Panc1 (cell line): ENCODE measurements at regions not wholly inside any gene's neighbourhood (a gene's known extent, or its start where the extent isn't known, plus 50 kb on each side); places are given as distances from the start of the nearest gene placed in this dataset.
A peak's percentile ranks its signal among the peaks of the same experiment; 100 is the strongest.

Experiments used
- ATAC-seq: fragments of 200-7000 bp; cut with Tn5 transposase; 2 replicates; pipeline ENCODE4 v1.9.1; 2020; ENCODE audit warnings: mild to moderate bottlenecking, moderate library complexity
- BruUV-seq: library from RNA; stranded (reverse); fragments of 400-500 nt; replicated peaks from 2 replicates; lab custom pipeline; 2021; lab: Mats Ljungman, UMichigan
- CTCF ChIA-PET: fragments of 300-600 bp; sonication (Branson Sonifier 250); formaldehyde crosslinking; loops from one replicate; lab custom pipeline; 2022; ENCODE audit warnings: antibody characterized with exemption; lab: Charles Lee
- POLR2A ChIA-PET: fragments of 300-600 bp; sonication (Branson Sonifier 250); formaldehyde crosslinking; loops from one replicate; lab custom pipeline; 2022; ENCODE audit warnings: antibody characterized with exemption; lab: Charles Lee
- DNase-seq: peaks from one replicate; pipeline ENCODE4 v3.0.0-alpha.2; 2010; ENCODE audit warnings: low read depth, low spot score
- H3K27ac ChIP-seq: 2 replicates; pipeline ENCODE4 v1.5.1; 2011; ENCODE audit warnings: mild to moderate bottlenecking, low read length, inconsistent platforms
- H3K27me3 ChIP-seq: fragments of 200-500 bp; sonication (Bioruptor generic); 2 replicates; pipeline ENCODE4 v1.6.0; 2014; ENCODE audit warnings: low read length, inconsistent platforms; ENCODE audit not compliant: control insufficient read depth, insufficient read depth
- H3K36me3 ChIP-seq: fragments of 200-500 bp; sonication (Bioruptor generic); 2 replicates; pipeline ENCODE4 v1.5.1; 2014; ENCODE audit warnings: inconsistent platforms, mild to moderate bottlenecking, low read length, moderate library complexity; ENCODE audit not compliant: control insufficient read depth, insufficient read depth
- H3K4me1 ChIP-seq: 2 replicates; pipeline ENCODE4 v1.5.1; 2011; ENCODE audit warnings: inconsistent platforms, mild to moderate bottlenecking, low read length, moderate library complexity; ENCODE audit not compliant: control insufficient read depth, insufficient read depth
- H3K4me3 ChIP-seq, 2 experiments: 2 replicates each; pipeline ENCODE4 v1.5.1; 2011 to 2012; ENCODE audit warnings: low read depth in 2 of 2, low read length in 2 of 2, mild to moderate bottlenecking in 2 of 2, inconsistent platforms in 1 of 2, moderate library complexity in 1 of 2
- H3K9me3 ChIP-seq: fragments of 200-500 bp; sonication (Bioruptor generic); 2 replicates; pipeline ENCODE4 v1.5.1; 2014; ENCODE audit warnings: low read depth, mild to moderate bottlenecking, inconsistent platforms, low read length, moderate library complexity; ENCODE audit not compliant: control insufficient read depth, insufficient read depth
- POLR2AphosphoS5 ChIP-seq: IDR thresholded peaks from 2 replicates; pipeline ENCODE4 v1.6.1; 2012; ENCODE audit warnings: mild to moderate bottlenecking, low read depth, low read length, moderate library complexity
- REST ChIP-seq, 2 experiments: IDR thresholded peaks; 2 replicates each; pipeline ENCODE4 v1.6.1; 2011 to 2012; ENCODE audit warnings: low read depth in 2 of 2, control low read depth in 1 of 2, low read length in 1 of 2, mild to moderate bottlenecking in 1 of 2, moderate library complexity in 1 of 2; ENCODE audit not compliant: insufficient read depth in 1 of 2
- SIN3A ChIP-seq: IDR thresholded peaks from 2 replicates; pipeline ENCODE4 v1.6.1; 2012; ENCODE audit warnings: low read depth, mild to moderate bottlenecking, low read length, moderate library complexity, borderline replicate concordance; ENCODE audit not compliant: insufficient read depth
- TCF7L2 ChIP-seq: IDR thresholded peaks from 2 replicates; pipeline ENCODE4 v1.6.1; 2011; ENCODE audit warnings: mild to moderate bottlenecking, low read depth, low read length, inconsistent platforms
- in situ Hi-C: cut with HindIII; loops from 2 replicates; pipeline ENCODE4 v1.10.0; 2016; ENCODE audit warnings: low sequenced_read_pairs, low pct_unique_long_range_greater_than_20kb
- intact Hi-C: fragments of 100-400 bp; cut with micrococcal nuclease; formaldehyde crosslinking; loops from one replicate; pipeline ENCODE4 v1.10.0; 2022; ENCODE audit not compliant: unreplicated experiment

GRCh38 chr10:128628252-128628651, 502.0 kb upstream of the MKI67 start:
- ChIA-PET POLR2A (no interaction called here), CTCF (no interaction called here)
- Histone ChIP-seq H3K27me3 (no peaks in the 10 kb centered on the region), H3K27ac (no peak overlapping the region), H3K4me1 (no peaks in the 10 kb centered on the region), H3K9me3 (no peaks in the 10 kb centered on the region), H3K36me3 (no peaks in the 10 kb centered on the region), H3K4me3 (no peak overlapping the region)
- in situ Hi-C loops: no loop called here
- TF ChIP-seq SIN3A: no peak
- TF ChIP-seq REST (IDR thresholded peaks at IDR 0.05; ENCODE audit: insufficient read depth in 1 of 2, low read depth in 2 of 2, low read length in 1 of 2): no peak
- no peak for TF ChIP-seq TCF7L2
- no TSS peak for BruUV-seq
- ATAC-seq (no peak), DNase-seq (no peak)
- intact Hi-C loops: no loop called here

- H3K27ac ChIP-seq: no peak overlapping the region
- DNase-seq (peak; percentile 42), ATAC-seq (no peak)
- peaks cover 2% of the 10 kb centered on the region for H3K27me3 ChIP-seq
- H3K9me3 ChIP-seq: no peaks in the 10 kb centered on the region
- no peaks in the 10 kb centered on the region for H3K36me3 ChIP-seq
- H3K4me1 ChIP-seq: no peaks in the 10 kb centered on the region
- POLR2A ChIA-PET: no interaction called here
- in situ Hi-C loops: no loop called here
- no TSS peak for BruUV-seq
- no peak overlapping the region for H3K4me3 ChIP-seq
- intact Hi-C loops: no loop called here
- CTCF ChIA-PET: no interaction called here
- no peak for TF ChIP-seq SIN3A
- no peak for TF ChIP-seq TCF7L2
- TF ChIP-seq REST (IDR thresholded peaks at IDR 0.05; ENCODE audit: insufficient read depth in 1 of 2, low read depth in 2 of 2, low read length in 1 of 2): no peak
- TF ChIP-seq POLR2AphosphoS5: no peak
Measured at GRCh38 chr10:128629111-128630096, 503.2 kb upstream of the MKI67 start.
